HL-60 (cell line): ENCODE measurements at regions not wholly inside any gene's neighbourhood (a gene's known extent, or its start where the extent isn't known, plus 50 kb on each side); places are given as distances from the start of the nearest gene placed in this dataset.

Source experiments
- DNase-seq, 2 experiments: peaks; one replicate each; pipeline ENCODE4 v3.0.0-alpha.2; 2010 to 2020; ENCODE audit warnings: low read depth in 1 of 2, low spot score in 1 of 2
- H3K27ac ChIP-seq: fragments of 250-450 bp; sonication (Bioruptor Pico); replicated peaks from 2 replicates; pipeline ENCODE4 v1.5.1; 2020; ENCODE audit warnings: mild to moderate bottlenecking, moderate library complexity
- H3K27me3 ChIP-seq: fragments of 250-450 bp; sonication (Bioruptor Pico); 2 replicates; pipeline ENCODE4 v1.5.1; 2021; ENCODE audit warnings: mild to moderate bottlenecking, moderate library complexity; ENCODE audit not compliant: insufficient read depth, poor library complexity, severe bottlenecking
- H3K4me3 ChIP-seq: replicated peaks from 2 replicates; pipeline ENCODE4 v1.5.1; 2011; ENCODE audit warnings: mild to moderate bottlenecking, control low read depth, low read length; ENCODE audit not compliant: insufficient read depth
- GABPA ChIP-seq: IDR thresholded peaks from 2 replicates; pipeline ENCODE4 v1.6.1; 2012; ENCODE audit warnings: low read depth
- POLR2AphosphoS5 ChIP-seq: IDR thresholded peaks from 2 replicates; pipeline ENCODE4 v1.6.1; 2012; ENCODE audit warnings: low read depth
- SPI1 ChIP-seq: IDR thresholded peaks from 2 replicates; pipeline ENCODE4 v1.6.1; 2012; ENCODE audit warnings: low read depth, mild to moderate bottlenecking, borderline replicate concordance
- TF ChIP-seq, protein P1 (sequence below): IDR thresholded peaks from one replicate; pipeline ENCODE4 v1.5.1; 2011; ENCODE audit warnings: low read length, control low read depth, inconsistent platforms; ENCODE audit not compliant: insufficient read depth
- TF ChIP-seq, protein P2 (sequence below): IDR thresholded peaks from 2 replicates; pipeline ENCODE4 v1.6.1; 2012; ENCODE audit warnings: low read depth; ENCODE audit not compliant: insufficient replicate concordance

DNA sequence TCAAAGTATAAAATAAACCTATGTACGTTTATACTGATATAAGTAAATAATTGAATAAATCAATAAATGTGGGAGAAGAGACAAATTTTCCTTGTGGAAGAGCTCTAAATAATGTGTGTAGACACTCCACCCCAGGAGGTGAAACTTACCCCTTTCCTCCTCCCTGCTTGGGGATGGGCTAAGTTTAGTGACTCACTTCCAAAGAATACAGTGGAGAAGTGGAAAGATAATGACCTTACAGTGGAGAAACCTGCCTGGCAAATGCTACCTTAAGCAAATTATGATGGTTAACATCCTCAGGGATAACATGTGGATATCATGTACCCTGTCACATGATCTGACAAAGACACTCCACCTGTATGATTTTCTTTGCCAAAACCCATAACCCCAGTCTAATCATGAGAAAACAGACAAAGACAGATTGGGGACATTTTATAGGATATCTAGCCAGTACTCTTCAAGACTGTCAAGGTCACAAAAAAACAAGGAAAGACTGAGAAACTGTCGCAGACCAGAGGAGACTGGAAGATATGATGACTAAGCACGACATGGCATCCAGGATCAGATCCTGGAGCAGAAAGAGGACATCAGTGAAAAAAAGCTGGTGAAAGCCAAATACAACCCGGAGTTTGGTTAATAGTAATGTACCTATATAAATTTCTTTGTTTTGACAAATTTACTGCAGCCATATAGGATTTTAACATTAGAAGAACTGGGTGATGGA, 195.5 kb upstream of the PRDM1 start:
- DNase-seq, result no peak
- H3K27ac ChIP-seq, result no peak overlapping the region
- H3K4me3 ChIP-seq, result no peak overlapping the region
- TF ChIP-seq, protein P1, sequence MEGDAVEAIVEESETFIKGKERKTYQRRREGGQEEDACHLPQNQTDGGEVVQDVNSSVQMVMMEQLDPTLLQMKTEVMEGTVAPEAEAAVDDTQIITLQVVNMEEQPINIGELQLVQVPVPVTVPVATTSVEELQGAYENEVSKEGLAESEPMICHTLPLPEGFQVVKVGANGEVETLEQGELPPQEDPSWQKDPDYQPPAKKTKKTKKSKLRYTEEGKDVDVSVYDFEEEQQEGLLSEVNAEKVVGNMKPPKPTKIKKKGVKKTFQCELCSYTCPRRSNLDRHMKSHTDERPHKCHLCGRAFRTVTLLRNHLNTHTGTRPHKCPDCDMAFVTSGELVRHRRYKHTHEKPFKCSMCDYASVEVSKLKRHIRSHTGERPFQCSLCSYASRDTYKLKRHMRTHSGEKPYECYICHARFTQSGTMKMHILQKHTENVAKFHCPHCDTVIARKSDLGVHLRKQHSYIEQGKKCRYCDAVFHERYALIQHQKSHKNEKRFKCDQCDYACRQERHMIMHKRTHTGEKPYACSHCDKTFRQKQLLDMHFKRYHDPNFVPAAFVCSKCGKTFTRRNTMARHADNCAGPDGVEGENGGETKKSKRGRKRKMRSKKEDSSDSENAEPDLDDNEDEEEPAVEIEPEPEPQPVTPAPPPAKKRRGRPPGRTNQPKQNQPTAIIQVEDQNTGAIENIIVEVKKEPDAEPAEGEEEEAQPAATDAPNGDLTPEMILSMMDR, result no peak
- no peak for TF ChIP-seq GABPA
- TF ChIP-seq POLR2AphosphoS5, result no peak
- TF ChIP-seq, protein P2, sequence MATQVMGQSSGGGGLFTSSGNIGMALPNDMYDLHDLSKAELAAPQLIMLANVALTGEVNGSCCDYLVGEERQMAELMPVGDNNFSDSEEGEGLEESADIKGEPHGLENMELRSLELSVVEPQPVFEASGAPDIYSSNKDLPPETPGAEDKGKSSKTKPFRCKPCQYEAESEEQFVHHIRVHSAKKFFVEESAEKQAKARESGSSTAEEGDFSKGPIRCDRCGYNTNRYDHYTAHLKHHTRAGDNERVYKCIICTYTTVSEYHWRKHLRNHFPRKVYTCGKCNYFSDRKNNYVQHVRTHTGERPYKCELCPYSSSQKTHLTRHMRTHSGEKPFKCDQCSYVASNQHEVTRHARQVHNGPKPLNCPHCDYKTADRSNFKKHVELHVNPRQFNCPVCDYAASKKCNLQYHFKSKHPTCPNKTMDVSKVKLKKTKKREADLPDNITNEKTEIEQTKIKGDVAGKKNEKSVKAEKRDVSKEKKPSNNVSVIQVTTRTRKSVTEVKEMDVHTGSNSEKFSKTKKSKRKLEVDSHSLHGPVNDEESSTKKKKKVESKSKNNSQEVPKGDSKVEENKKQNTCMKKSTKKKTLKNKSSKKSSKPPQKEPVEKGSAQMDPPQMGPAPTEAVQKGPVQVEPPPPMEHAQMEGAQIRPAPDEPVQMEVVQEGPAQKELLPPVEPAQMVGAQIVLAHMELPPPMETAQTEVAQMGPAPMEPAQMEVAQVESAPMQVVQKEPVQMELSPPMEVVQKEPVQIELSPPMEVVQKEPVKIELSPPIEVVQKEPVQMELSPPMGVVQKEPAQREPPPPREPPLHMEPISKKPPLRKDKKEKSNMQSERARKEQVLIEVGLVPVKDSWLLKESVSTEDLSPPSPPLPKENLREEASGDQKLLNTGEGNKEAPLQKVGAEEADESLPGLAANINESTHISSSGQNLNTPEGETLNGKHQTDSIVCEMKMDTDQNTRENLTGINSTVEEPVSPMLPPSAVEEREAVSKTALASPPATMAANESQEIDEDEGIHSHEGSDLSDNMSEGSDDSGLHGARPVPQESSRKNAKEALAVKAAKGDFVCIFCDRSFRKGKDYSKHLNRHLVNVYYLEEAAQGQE, result no peak
- TF ChIP-seq SPI1, result no peak
- H3K27me3 ChIP-seq, result no peaks in the 10 kb centered on the region

DNA sequence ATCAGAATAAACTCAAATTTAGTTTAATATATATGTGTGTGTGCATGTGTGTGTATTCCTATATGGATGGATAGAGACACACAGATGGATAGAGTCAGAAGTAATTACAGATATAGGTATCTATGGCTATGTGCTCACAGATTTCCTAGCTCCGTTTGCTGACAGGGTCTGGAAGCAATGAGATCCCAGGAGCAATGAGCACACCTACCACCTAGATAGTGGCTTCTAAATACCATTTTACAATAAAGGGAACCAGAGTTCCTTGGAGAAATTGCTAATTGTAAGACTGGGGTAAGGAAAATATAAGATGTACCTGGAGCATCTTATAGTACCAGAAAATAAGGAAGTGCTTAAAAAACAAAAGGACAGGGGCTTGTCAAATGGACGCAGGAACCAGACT, 196.2 kb upstream of the PRDM1 start:
- no peak for DNase-seq
- H3K27ac ChIP-seq, result no peak overlapping the region
- H3K27me3 ChIP-seq, result no peaks in the 10 kb centered on the region
- no peak overlapping the region for H3K4me3 ChIP-seq
- no peak for TF ChIP-seq POLR2AphosphoS5
- peak; percentile 53 for TF ChIP-seq SPI1
- TF ChIP-seq, protein P1, result no peak

DNA sequence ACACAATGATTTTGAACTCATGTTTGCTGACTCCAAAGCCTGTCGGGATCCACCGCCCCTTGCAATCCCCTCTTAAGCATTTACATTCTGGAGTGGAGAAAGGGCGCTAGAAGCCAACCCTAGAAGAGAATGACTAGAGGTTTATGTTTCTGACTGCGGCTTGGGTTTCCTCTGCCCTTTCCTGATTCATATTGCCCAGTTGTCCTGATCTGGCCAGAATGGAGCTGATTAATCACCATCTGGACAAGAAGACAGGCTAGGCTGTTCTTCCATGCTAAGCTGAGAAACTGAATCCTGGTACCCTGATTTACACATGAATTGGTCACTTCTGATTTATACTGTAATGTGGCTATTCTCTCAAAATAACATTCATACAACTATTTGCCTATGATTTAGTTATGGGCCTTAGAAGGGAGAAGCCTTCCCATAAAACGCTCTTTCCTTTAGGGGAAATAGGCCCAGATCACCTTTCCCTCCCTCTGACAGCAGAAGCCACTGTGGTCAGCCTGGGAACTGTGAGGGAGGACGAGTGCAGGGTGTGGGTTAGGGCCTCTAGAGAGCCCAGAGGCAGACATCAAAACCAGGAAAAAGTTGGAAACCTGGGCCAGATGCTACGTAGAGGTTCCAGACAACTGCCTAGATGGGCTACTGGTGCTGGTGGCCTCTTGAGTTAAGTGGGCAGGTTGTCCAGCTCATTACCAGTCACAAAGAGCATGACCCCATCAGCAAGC, 199.2 kb upstream of the PRDM1 start:
- Histone ChIP-seq H3K4me3 (no peak overlapping the region), H3K27ac (no peak overlapping the region), H3K27me3 (no peaks in the 10 kb centered on the region)
- DNase-seq, result no peak
- TF ChIP-seq, protein P1, result no peak
- TF ChIP-seq SPI1 (no peak), POLR2AphosphoS5 (no peak), GABPA (no peak)
- TF ChIP-seq, protein P2, result no peak
